Urothelium cell line (cell line): ENCODE measurements at regions not wholly inside any gene's neighbourhood (a gene's known extent, or its start where the extent isn't known, plus 50 kb on each side); places are given as distances from the start of the nearest gene placed in this dataset.

Experiments
- DNase-seq: peaks from one replicate; pipeline ENCODE4 v3.0.0; 2011; ENCODE audit warnings: low spot score, mixed read lengths
- FAIRE-seq: peaks from 2 replicates; lab custom pipeline; 2011; peaks lifted over from hg19 to GRCh38; lab: Jason Lieb, UNC

GRCh38 chr5:96285823-96286222 is 147.2 kb downstream of the PCSK1 start:
- FAIRE-seq, result no peak
- no peak for DNase-seq

GRCh38 chr5:96284727-96285389 is 148.2 kb downstream of the PCSK1 start:
- FAIRE-seq (no peak), DNase-seq (no peak)

- DNase-seq (no peak), FAIRE-seq (no peak)
These were observed 149.5 kb downstream of the PCSK1 start for GRCh38 chr5:96283589-96283988.

GRCh38 chr5:96282020-96282419 is 151.0 kb downstream of the PCSK1 start:
- no peak for FAIRE-seq

GRCh38 chr5:96280946-96281393 is 152.1 kb downstream of the PCSK1 start:
- FAIRE-seq (no peak), DNase-seq (no peak)

More at GRCh38 chr5:96282020-96282419, 151.0 kb downstream of the PCSK1 start:
- no peak for DNase-seq

GRCh38 chr5:96279801-96280542 is 153.1 kb downstream of the PCSK1 start:
- FAIRE-seq (no peak), DNase-seq (peak; percentile 57)

- DNase-seq, result no peak
- FAIRE-seq, result no peak
These were observed 154.1 kb downstream of the PCSK1 start for GRCh38 chr5:96278981-96279380.

GRCh38 chr5:96275051-96275450 is 158.0 kb downstream of the PCSK1 start:
- no peak for FAIRE-seq
- no peak for DNase-seq

- no peak for FAIRE-seq
- DNase-seq, result no peak
These were observed 167.6 kb downstream of the PCSK1 start for GRCh38 chr5:96265487-96265886.

GRCh38 chr5:96264047-96264446 is 169.0 kb downstream of the PCSK1 start:
- DNase-seq (no peak), FAIRE-seq (no peak)

- DNase-seq, result no peak
- no peak for FAIRE-seq
These were observed 170.9 kb downstream of the PCSK1 start for GRCh38 chr5:96262105-96262504.

GRCh38 chr5:96260009-96260408 is 173.0 kb downstream of the PCSK1 start:
- DNase-seq, result no peak
- no peak for FAIRE-seq

GRCh38 chr5:96259151-96259772 is 173.8 kb downstream of the PCSK1 start:
- DNase-seq (peak; percentile 30), FAIRE-seq (no peak)

GRCh38 chr5:96258692-96259091 is 174.4 kb downstream of the PCSK1 start:
- FAIRE-seq (no peak), DNase-seq (no peak)

GRCh38 chr5:96257904-96258303 is 175.1 kb downstream of the PCSK1 start:
- FAIRE-seq, result no peak
- DNase-seq, result no peak

GRCh38 chr5:96256795-96257470 is 176.1 kb downstream of the PCSK1 start:
- FAIRE-seq (peak; percentile 90), DNase-seq (peak; percentile 62)

GRCh38 chr5:96254980-96255691 is 177.9 kb downstream of the PCSK1 start:
- peak; percentile 35 for FAIRE-seq
- peak; percentile 60 for DNase-seq

- FAIRE-seq, result no peak
- DNase-seq, result no peak
These were observed 179.9 kb downstream of the PCSK1 start for GRCh38 chr5:96253140-96253539.

GRCh38 chr5:96252596-96252995 is 180.5 kb downstream of the PCSK1 start:
- FAIRE-seq, result no peak
- no peak for DNase-seq

- DNase-seq (no peak), FAIRE-seq (no peak)
These were observed 182.3 kb downstream of the PCSK1 start for GRCh38 chr5:96250782-96251181.

- DNase-seq (no peak), FAIRE-seq (no peak)
These were observed 184.9 kb downstream of the PCSK1 start for GRCh38 chr5:96248131-96248530.
